HCT116 (cell line): ENCODE measurements at regions not wholly inside any gene's neighbourhood (a gene's known extent, or its start where the extent isn't known, plus 50 kb on each side); places are given as distances from the start of the nearest gene placed in this dataset.

Source experiments
- ATAC-seq: fragments of 200-7000 bp; cut with Tn5 transposase; 2 replicates; pipeline ENCODE4 v1.9.1; 2020; ENCODE audit warnings: mild to moderate bottlenecking, moderate library complexity
- BruUV-seq: library from RNA; stranded (reverse); fragments of 400-500 nt; replicated peaks from 2 replicates; lab custom pipeline; 2021; lab: Mats Ljungman, UMichigan
- CTCF ChIA-PET: fragments of 300-600 bp; sonication (Branson Sonifier 250); formaldehyde crosslinking; loops from one replicate; lab custom pipeline; 2021; ENCODE audit warnings: antibody characterized with exemption; lab: Charles Lee
- POLR2A ChIA-PET: fragments of 300-600, 350-600 bp; sonication (Branson Sonifier 250); formaldehyde crosslinking; loops from one replicate; lab custom pipeline; 2021; ENCODE audit warnings: antibody characterized with exemption; lab: Charles Lee
- RAD21 ChIA-PET, 2 experiments: fragments of 300-600 bp; sonication (Branson Sonifier 250); formaldehyde crosslinking; loops; one replicate each; lab custom pipeline; 2023; ENCODE audit warnings: low total read pairs in 2 of 2; ENCODE audit not compliant: uncharacterized antibody in 2 of 2, unreplicated experiment in 2 of 2, low non-redundant PET in 1 of 2; lab: Charles Lee
- DNase-seq: peaks from one replicate; pipeline ENCODE4 v3.0.0-alpha.2; 2010; ENCODE audit warnings: low read depth, low spot score
- H2AFZ ChIP-seq: fragments of 200-600 bp; shearing (Covaris generic), sonication (generic); 2 replicates; pipeline ENCODE4 v1.6.1; 2017; ENCODE audit warnings: low read depth, mixed run types, mixed read lengths, antibody characterized with exemption, low read length; ENCODE audit not compliant: poor library complexity, severe bottlenecking
- H3K27ac ChIP-seq: 2 replicates; pipeline ENCODE4 v1.5.1; 2012; ENCODE audit warnings: low read depth, low read length
- H3K27me3 ChIP-seq: fragments of 200-600 bp; sonication (generic); 2 replicates; pipeline ENCODE4 v1.6.1; 2016; ENCODE audit warnings: mixed run types, low read length, mixed read lengths; ENCODE audit not compliant: insufficient read depth
- H3K36me3 ChIP-seq, 2 experiments: fragments of 200-500 bp in 1 of 2; fragments of 200-600 bp in 1 of 2; sonication (Bioruptor generic) in 1 of 2; sonication (generic) in 1 of 2; 2 replicates each; pipeline versions ENCODE4 v1.5.1 to v1.6.1; 2014 to 2016; ENCODE audit warnings: low read length in 2 of 2, inconsistent platforms in 1 of 2, mixed read lengths in 1 of 2, mixed run types in 1 of 2; ENCODE audit not compliant: insufficient read depth in 2 of 2, control insufficient read depth in 1 of 2
- H3K4me1 ChIP-seq, 2 experiments: fragments of 200-600 bp in 1 of 2; sonication (generic) in 1 of 2; 2 replicates each; pipeline versions ENCODE4 v1.5.1 to v1.6.1; 2012 to 2017; ENCODE audit warnings: low read length in 2 of 2, inconsistent platforms in 1 of 2, mild to moderate bottlenecking in 1 of 2, mixed read lengths in 1 of 2, mixed run types in 1 of 2, moderate library complexity in 1 of 2; ENCODE audit not compliant: insufficient read depth in 2 of 2, control insufficient read depth in 1 of 2
- H3K4me2 ChIP-seq: fragments of 200-600 bp; sonication (generic); 2 replicates; pipeline ENCODE4 v1.6.1; 2017; ENCODE audit warnings: mixed run types, low read length, mixed read lengths
- H3K4me3 ChIP-seq, 2 experiments: fragments of 200-600 bp in 1 of 2; sonication (generic) in 1 of 2; replicated peaks in 1 of 2; 2 replicates each; pipeline ENCODE4 v1.5.1; 2011 to 2016; ENCODE audit warnings: low read length in 2 of 2, control low read depth in 1 of 2, low read depth in 1 of 2, mild to moderate bottlenecking in 1 of 2, mixed read lengths in 1 of 2, mixed run types in 1 of 2
- H3K79me2 ChIP-seq: fragments of 200-600 bp; sonication (generic); 2 replicates; pipeline ENCODE4 v1.6.1; 2017; ENCODE audit warnings: mild to moderate bottlenecking, mixed run types, low read length, moderate library complexity, mixed read lengths; ENCODE audit not compliant: insufficient read depth
- H3K9ac ChIP-seq: fragments of 200-600 bp; sonication (generic); 2 replicates; pipeline ENCODE4 v1.6.1; 2016; ENCODE audit warnings: low read length, mixed read lengths
- H3K9me2 ChIP-seq: fragments of 200-600 bp; sonication (generic), shearing (Covaris generic); 2 replicates; pipeline ENCODE4 v1.6.1; 2017; ENCODE audit warnings: mixed run types, mild to moderate bottlenecking, moderate library complexity; ENCODE audit not compliant: insufficient read depth
- H3K9me3 ChIP-seq, 2 experiments: fragments of 200-500 bp in 1 of 2; fragments of 200-600 bp in 1 of 2; sonication (Bioruptor generic) in 1 of 2; sonication (generic) in 1 of 2; 2 replicates each; pipeline ENCODE4 v1.6.1; 2014 to 2017; ENCODE audit warnings: low read length in 2 of 2, mixed read lengths in 2 of 2, inconsistent platforms in 1 of 2, low read depth in 1 of 2, mild to moderate bottlenecking in 1 of 2, mixed run types in 1 of 2, moderate library complexity in 1 of 2; ENCODE audit not compliant: control insufficient read depth in 1 of 2, insufficient read depth in 1 of 2
- H4K20me1 ChIP-seq: fragments of 200-600 bp; sonication (generic), shearing (Covaris generic); 2 replicates; pipeline ENCODE4 v1.6.1; 2017; ENCODE audit warnings: mixed run types, mild to moderate bottlenecking, moderate library complexity; ENCODE audit not compliant: insufficient read depth
- EGR1 ChIP-seq: IDR thresholded peaks from 2 replicates; pipeline ENCODE4 v1.6.1; 2012; ENCODE audit warnings: low read depth
- FOSL1 ChIP-seq: IDR thresholded peaks from 2 replicates; pipeline ENCODE4 v1.6.1; 2012; ENCODE audit warnings: low read depth
- POLR2A ChIP-seq: IDR thresholded peaks from 2 replicates; pipeline ENCODE4 v1.7.0; 2011; ENCODE audit warnings: borderline replicate concordance; ENCODE audit not compliant: insufficient read depth, insufficient read length; ENCODE audit errors: extremely low read depth
- RAD21 ChIP-seq: IDR thresholded peaks from 2 replicates; pipeline ENCODE4 v1.6.1; 2012; ENCODE audit warnings: low read depth, mild to moderate bottlenecking
- SP1 ChIP-seq: IDR thresholded peaks from 2 replicates; pipeline ENCODE4 v1.6.1; 2012; ENCODE audit warnings: low read depth
- intact Hi-C: fragments of 100-400 bp; cut with micrococcal nuclease; formaldehyde crosslinking; loops from 2 replicates; pipeline ENCODE4 v1.10.0; 2022
- TF ChIP-seq, protein P1 (sequence below), 3 experiments: fragments of 200-600 bp in 1 of 3; sonication (generic) in 1 of 3; IDR thresholded peaks in 2 of 3; conservative IDR thresholded peaks in 1 of 3; 2 replicates each; pipeline ENCODE4 v1.5.1; 2012 to 2017; ENCODE audit warnings: low read depth in 2 of 3, low read length in 2 of 3, antibody characterized with exemption in 1 of 3, borderline replicate concordance in 1 of 3, control low read depth in 1 of 3, mild to moderate bottlenecking in 1 of 3, mixed read lengths in 1 of 3, mixed run types in 1 of 3, moderate library complexity in 1 of 3; ENCODE audit not compliant: insufficient read depth in 1 of 3

DNA sequence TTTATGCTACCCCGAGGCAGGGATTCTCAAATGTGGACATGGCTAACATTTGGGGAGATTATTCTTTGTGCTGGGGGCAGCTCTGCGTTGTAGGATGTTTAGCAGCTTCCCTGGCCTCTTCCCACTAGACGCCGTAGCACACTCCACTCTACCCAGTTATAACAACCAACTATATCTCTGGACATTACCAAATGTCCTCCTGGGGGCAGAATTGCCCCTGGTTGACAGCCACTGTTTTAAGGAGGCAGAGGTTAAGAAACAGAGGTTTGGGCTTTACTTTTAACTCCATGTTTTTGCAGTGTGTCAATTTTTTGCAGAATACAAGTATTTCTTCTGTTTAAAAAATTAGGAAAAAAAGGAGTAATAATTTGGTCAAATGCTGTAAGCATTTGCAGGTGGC is 56.2 kb upstream of the BMP6 start:
- DNase-seq = no peak
- RAD21 ChIA-PET = no interaction called here
- no peaks in the 10 kb centered on the region for H4K20me1 ChIP-seq
- no peaks in the 10 kb centered on the region for H3K36me3 ChIP-seq
- CTCF ChIA-PET = no interaction called here
- H2AFZ ChIP-seq = no peak overlapping the region
- no TSS peak for BruUV-seq
- peaks cover 9 to 27% of the 10 kb centered on the region in 2 experiments; a peak in 3 of 4 replicates for H3K4me1 ChIP-seq
- no peak overlapping the region for H3K4me2 ChIP-seq
- ATAC-seq = no peak
- H3K4me3 ChIP-seq = no peak overlapping the region
- no peaks in the 10 kb centered on the region for H3K9me3 ChIP-seq
- POLR2A ChIA-PET = no interaction called here
- H3K79me2 ChIP-seq = no peaks in the 10 kb centered on the region
- intact Hi-C loops = no loop called here
- H3K9me2 ChIP-seq = no peaks in the 10 kb centered on the region
- no peaks in the 10 kb centered on the region for H3K27me3 ChIP-seq
- no peak for TF ChIP-seq EGR1
- peak; percentile 57 for TF ChIP-seq RAD21
- no peak for TF ChIP-seq POLR2A
- TF ChIP-seq FOSL1 = no peak
- TF ChIP-seq, protein P1, sequence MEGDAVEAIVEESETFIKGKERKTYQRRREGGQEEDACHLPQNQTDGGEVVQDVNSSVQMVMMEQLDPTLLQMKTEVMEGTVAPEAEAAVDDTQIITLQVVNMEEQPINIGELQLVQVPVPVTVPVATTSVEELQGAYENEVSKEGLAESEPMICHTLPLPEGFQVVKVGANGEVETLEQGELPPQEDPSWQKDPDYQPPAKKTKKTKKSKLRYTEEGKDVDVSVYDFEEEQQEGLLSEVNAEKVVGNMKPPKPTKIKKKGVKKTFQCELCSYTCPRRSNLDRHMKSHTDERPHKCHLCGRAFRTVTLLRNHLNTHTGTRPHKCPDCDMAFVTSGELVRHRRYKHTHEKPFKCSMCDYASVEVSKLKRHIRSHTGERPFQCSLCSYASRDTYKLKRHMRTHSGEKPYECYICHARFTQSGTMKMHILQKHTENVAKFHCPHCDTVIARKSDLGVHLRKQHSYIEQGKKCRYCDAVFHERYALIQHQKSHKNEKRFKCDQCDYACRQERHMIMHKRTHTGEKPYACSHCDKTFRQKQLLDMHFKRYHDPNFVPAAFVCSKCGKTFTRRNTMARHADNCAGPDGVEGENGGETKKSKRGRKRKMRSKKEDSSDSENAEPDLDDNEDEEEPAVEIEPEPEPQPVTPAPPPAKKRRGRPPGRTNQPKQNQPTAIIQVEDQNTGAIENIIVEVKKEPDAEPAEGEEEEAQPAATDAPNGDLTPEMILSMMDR (IDR thresholded peaks at IDR 0.05 in 2 of 3, conservative IDR thresholded peaks at IDR 0.05 in 1 of 3; ENCODE audit: borderline replicate concordance in 1 of 3, insufficient read depth in 1 of 3, low read depth in 2 of 3, low read length in 2 of 3) = peak; percentile 14 to 42 (median 24); a peak in 2 of 6 replicates
- H3K27ac ChIP-seq = no peak overlapping the region
- no peak overlapping the region for H3K9ac ChIP-seq

DNA sequence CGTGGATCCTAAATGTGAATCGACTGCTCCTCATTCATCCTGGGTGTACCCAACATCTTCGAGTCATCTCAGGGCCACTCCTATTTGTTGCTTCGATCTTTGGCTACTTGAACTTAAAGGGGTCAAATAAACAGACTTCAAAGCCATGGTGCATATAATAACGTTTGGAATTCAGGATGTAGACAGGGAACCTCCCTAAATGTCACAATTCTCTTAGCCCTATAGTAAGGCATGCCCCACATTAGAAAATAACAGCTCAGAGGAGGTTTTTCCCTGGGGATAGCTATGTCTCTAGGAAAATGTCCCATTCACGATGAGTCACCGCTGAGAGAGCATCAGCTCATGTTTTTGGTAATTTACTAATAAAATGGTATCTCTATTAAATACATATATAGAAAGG is 54.8 kb upstream of the BMP6 start:
- H2AFZ ChIP-seq = peak overlapping the region; percentile 46
- H3K27ac ChIP-seq = no peak overlapping the region
- ChIA-PET POLR2A (no interaction called here), RAD21 (no interaction called here), CTCF (interaction anchor here (1.3 kb wide), 1 partner anchor 51 kb away, joined by 6 read pairs; no protein-coding TSS in a partner anchor)
- ATAC-seq = no peak
- H3K9ac ChIP-seq = no peak overlapping the region
- no peaks in the 10 kb centered on the region for H3K9me2 ChIP-seq
- no peaks in the 10 kb centered on the region for H3K79me2 ChIP-seq
- H3K27me3 ChIP-seq = no peaks in the 10 kb centered on the region
- no peaks in the 10 kb centered on the region for H4K20me1 ChIP-seq
- H3K4me3 ChIP-seq = no peak overlapping the region
- no peaks in the 10 kb centered on the region for H3K36me3 ChIP-seq
- intact Hi-C loops = no loop called here
- DNase-seq = no peak
- no TSS peak for BruUV-seq
- H3K4me2 ChIP-seq = peak overlapping the region; percentile 24; the same call in 1 of the 2 replicates
- no peaks in the 10 kb centered on the region for H3K9me3 ChIP-seq
- TF ChIP-seq FOSL1 (no peak), SP1 (no peak)
- peaks cover 9 to 27% of the 10 kb centered on the region in 2 experiments; a peak in 3 of 4 replicates for H3K4me1 ChIP-seq
